GM21367 (cell line): ENCODE measurements at regions not wholly inside any gene's neighbourhood (a gene's known extent, or its start where the extent isn't known, plus 50 kb on each side); places are given as distances from the start of the nearest gene placed in this dataset.
"Not testable (repeated sequence)": the region's sequence is repeated elsewhere in the genome, so short reads cannot be mapped to it uniquely, and the experiment has no call there.

Experiments
- ATAC-seq: cut with Tn5 transposase; IDR thresholded peaks from one replicate; pipeline ENCODE4 v1.9.1; 2021; ENCODE audit not compliant: unreplicated experiment

DNA sequence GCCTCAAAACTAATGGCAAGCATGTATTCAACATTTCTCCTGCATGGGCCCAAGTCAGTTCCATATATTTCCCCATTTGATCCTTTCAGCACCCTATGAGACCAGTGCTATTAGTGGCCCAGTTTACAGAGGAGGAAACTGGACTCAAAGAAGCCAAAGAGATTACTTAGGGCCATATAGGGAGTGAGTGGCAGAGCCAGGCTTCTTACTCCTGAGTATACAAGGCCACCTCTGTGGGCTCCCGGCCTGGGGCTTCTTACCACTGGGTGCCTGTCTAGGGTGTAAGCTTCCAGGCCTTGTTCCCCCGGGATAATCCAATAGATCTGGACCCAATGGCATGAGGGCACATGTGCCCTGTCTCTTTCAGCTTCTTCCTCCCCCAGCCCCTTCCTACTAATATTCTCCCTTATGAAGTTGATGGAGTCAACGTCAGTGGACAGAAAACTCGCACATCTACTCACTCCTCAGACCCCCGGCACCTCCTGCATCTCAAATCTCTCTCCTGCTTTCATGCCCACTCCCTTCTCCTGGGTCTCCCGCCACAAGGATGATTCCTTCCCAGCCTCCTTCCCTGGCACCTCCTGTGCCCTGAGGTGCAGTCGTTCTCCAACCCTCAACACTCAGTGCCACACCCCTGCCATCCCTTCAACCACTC lies 222.6 kb downstream of the ANAPC1 start:
- no peak for ATAC-seq

GRCh38 chr2:111662039-111662770 lies 221.8 kb downstream of the ANAPC1 start:
- ATAC-seq = no peak

GRCh38 chr2:111662771-111663470 lies 221.1 kb downstream of the ANAPC1 start:
- ATAC-seq = peak; percentile 75

DNA sequence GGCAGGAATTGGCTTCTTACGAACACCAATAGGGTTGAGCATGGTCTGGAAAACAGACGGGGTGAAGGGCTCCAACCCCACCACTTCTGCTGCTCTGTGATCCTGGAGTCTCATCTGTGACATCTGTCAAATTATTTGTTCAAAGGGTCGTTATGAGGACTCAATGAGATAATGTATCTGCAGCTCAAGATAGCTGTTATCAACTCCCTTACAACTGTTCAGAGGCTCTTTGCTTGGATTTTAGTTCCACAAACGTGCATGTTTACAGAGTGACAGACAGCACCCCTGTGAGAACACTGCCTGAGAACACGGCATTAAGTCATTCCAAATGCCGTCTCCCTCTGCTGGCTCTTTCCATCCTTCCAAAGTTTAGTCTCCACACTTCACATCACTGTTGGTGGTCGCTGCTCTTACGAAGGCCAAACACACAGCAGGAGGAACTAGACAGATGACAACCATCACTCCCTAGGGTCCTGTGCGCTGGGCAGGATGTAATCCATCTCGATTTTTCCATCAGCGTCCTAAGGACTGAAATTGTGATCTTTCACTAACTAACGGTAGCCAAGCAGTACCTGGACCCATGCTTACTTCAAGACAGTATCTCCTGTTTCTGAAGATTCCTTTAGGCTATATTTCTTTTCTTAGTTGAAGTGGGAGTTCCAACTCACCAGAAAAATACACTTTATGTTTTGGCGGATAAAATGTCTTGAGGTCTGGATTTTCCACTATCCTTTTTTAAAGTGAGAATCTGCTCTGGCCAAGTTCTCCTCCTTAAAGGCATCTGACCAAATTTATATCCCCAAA lies 220.3 kb downstream of the ANAPC1 start:
- ATAC-seq = no peak

- no peak for ATAC-seq
Observed at GRCh38 chr2:111664275-111664850, 219.6 kb downstream of the ANAPC1 start.

DNA sequence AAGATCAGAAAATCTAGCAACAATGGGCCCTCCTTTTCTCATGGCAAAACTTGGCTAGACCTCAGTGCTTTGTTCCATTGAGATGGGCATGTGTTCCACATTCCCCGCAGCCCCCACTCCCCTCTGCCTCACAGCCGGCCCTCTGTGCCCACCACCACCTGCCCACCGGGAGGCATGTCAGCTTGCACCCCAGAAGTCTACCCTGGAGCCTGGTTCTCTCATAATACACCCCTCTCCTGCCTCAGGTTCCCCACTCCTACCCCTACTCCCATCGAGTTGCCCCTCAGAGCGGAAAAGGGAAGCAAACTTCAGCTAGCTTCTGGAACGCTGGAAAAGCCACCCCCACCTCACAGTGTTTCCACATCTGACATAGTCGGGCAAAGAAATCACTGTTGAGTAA lies 219.0 kb downstream of the ANAPC1 start:
- no peak for ATAC-seq

- ATAC-seq = no peak
Observed at GRCh38 chr2:111665551-111666116, 218.4 kb downstream of the ANAPC1 start.

DNA sequence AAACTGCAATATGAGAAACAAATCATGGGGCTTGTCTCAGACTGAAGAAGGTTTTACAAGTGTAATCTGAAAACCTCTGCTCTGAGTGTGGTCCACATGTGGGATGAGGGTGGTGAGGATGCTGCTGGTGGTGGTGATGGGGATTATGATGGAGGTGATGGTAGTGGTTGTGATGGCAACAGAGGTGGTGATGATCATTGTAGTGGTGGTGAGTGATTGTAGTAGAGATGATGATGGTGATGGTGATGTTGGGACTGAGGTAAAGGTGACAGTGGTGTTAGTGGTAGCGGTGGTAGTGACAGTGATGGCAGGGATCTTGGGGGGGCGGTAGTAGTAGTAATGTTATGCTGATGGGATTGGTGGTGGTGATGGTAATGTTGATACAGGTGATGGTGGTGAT lies 217.8 kb downstream of the ANAPC1 start:
- no peak for ATAC-seq

DNA sequence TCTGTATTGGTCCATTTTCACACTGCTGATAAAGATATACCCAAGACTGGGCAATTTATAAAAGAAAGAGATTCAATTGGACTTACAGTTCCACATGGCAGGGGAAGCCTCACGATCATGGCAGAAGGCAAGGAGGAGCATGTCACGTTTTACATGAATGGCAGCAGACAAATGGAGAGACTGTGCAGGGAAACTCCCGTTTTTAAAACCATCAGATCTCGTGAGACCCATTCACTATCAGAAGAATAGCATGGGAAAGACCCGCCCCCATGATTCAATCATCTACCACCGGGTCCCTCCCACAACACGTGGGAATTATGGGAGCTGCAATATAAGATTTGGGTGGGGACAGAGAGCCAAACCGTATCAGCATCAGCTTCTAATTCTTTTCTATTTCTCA lies 217.0 kb downstream of the ANAPC1 start:
- no peak for ATAC-seq

- no peak for ATAC-seq
Observed at GRCh38 chr2:111667542-111668273, 216.3 kb downstream of the ANAPC1 start.

GRCh38 chr2:111668274-111668616 lies 215.7 kb downstream of the ANAPC1 start:
- no peak for ATAC-seq

GRCh38 chr2:111668741-111669140 lies 215.3 kb downstream of the ANAPC1 start:
- ATAC-seq = no peak

DNA sequence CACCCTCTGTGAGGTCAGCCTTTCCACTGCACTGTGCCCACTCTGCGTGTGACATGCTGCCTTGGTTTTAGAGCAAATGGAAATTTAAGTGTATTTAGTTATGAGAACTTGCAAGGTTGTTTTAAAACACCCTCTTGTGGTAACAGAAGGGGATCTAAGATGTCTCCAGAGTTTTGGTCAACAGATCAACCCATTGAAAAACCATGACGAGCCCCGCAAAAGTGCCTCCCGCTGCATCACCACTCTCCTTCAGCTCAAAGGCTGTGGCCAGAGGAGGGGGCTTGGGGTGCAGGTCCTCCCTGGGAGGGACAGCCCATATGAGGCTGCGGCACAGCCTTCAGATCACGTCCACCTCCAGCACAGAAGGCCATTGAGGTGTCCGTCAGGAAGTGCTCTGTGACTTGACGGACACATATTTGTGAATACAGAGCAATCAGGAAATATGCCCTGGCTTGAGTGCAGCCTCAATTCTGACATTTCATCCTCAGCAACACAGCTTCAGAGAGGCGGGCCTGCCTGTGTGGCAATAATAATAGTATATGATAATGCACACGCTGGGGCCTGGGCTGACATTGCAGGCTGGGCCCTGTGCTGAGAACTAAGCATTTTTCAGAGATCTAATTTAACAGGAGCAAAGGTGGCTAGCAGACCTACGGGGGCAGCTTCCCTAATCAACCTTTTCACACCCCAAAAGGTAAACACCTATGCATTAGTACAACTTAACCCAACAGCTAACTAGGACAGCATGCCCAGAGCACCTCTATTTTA lies 213.9 kb downstream of the ANAPC1 start:
- no peak for ATAC-seq

DNA sequence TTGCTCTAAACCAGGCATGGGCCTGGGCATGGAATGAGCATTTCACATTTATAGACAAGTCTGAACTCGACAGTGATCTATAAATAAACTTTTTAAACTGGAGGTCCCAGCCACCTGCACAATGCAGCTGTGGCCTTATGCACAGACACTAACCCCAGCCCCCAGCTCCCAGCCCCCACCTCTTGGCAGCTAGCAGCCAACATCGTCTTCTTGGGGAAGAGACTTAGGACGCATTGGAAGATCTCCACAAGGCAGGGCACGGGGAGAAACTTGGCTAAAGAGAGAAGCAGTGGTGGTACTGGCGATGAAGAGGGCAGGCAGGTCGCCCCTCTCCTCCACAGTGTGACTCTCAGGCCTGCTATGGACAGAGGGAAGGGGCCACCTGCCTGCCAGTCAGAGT lies 213.2 kb downstream of the ANAPC1 start:
- no peak for ATAC-seq

DNA sequence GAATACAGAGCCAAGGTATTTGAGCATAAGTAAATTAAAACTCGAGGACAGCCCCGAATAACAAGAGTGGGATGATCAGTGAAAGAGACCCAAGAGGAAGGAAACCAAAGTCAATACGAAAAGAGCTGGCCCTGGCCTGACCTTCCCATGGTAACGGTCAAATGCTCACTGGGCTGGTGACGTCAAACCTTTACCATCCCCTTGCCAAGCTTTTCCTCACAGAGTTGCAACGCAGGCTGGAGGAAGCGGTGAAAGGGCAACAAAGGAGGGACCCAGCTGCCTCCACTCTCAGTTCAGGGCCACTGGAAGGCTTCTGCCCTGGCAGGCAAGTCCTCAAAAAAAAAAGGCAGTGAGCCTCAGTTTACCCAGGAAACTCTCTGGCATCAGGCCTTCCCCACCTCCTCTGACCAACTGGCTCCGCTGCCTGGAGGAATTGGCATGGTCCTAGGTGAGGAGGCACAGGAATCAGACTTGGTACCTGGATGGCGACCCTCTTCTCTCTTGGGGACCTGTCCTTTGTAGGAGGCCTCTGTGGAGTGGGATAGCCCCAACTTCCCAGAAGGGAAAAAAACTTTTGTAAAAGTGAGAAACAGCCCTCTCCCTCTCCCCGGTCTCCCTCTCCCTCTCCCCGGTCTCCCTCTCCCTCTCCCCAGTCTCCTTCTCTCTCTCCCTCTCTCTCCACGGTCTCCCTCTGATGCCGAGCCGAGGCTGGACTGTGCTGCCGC lies 212.4 kb downstream of the ANAPC1 start:
- no peak for ATAC-seq

DNA sequence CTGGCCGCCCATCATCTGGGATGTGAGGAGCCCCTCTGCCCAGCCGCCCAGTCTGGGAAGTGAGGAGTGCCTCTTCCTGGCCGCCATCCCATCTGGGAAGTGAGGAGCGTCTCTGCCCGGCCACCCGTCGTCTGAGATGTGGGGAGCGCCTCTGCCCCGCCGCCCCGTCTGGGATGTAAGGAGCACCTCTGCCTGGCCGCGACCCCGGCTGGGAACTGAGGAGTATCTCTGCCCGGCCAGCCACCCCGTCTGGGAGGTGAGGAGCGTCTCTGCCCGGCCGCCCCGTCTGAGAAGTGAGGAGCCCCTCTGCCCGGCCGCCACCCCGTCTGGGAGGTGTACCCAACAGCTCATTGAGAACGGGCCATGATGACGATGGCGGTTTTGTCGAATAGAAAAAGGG lies 211.4 kb downstream of the ANAPC1 start:
- not testable (repeated sequence) for ATAC-seq

DNA sequence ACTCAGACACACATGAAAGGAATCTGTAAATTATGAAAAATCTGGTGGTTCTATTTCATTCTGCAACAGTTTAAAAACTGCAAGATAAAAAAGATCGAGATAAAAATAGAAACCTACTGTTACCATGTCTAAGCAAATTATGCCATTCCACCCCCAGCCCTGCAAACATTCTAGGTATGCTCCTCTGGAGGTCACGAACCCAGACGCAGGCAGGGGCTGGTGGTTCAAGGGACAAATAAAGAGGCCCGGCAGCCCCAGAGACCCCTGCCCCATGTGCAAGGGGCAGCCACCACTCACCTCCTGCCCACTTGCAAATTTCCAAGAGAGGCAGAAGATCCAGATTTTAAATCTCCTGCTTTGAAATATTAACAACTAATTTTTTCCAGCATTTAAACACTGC lies 210.5 kb downstream of the ANAPC1 start:
- ATAC-seq = no peak

DNA sequence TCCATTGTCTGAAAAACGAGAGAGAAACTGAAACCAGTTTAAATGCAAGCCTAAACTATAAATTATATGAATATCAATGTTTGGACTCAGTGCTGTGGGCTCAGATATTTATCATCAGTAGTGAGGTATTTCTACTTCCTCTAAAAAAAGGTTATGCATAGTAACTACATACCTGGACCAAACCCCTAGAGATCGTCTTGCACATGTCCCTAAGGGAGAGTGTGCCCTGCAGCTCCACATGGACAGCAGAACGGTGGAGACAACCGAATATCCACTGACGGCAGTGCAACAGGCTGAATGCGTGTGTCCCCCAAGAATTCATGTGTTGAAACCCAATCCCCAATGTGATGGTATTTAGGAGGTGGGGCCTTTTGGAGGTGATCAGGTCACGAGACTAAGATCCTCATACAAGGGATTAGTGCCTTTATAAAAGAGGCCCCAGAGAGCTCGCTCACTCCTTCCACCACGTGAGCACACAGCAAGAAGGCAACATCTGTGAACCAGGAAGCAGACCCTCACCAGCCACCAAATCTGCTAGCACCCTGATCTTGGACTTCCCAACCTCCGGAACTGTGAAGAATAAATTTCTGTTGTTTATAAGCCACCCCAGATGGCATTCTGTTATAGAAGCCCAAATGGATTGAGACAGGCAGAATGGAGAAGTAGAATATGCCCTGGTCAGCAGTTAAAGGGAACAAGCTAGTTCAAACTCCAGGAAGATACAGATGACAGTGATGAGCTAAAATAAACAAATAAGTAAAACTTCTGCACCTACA lies 208.4 kb downstream of the ANAPC1 start:
- ATAC-seq = no peak
